ENCODE measurements at regions not wholly inside any gene's neighbourhood (a gene's known extent, or its start where the extent isn't known, plus 50 kb on each side); places are given as distances from the start of the nearest gene placed in this dataset.

GRCh38 chr2:136168720-136169119 lies 50.8 kb upstream of the CXCR4 start:
- in situ Hi-C loops (cut with MboI), result no loop called here
- POLR2A ChIA-PET, result no interaction called here

More at GRCh38 chr2:136168720-136169119, 50.8 kb upstream of the CXCR4 start:
- H2AFZ ChIP-seq (ENCODE audit: low read depth, low read length), result no peak overlapping the region
- no peak overlapping the region for H3K27ac ChIP-seq (ENCODE audit: extremely low read depth, low read depth, low read length)
- DNase-seq (ENCODE audit: extremely low read depth in 1 of 4, low spot score in 3 of 4) (no peak), FAIRE-seq (no peak), ATAC-seq (no peak)
- H4K20me1 ChIP-seq (replicated peaks; ENCODE audit: control insufficient read depth, insufficient read depth, low read length), result 0 out of 2 replicates have a peak, but pooled peaks cover 3% of the 10 kb centered on the region
- no TSS peak for BruUV-seq (replicated peaks)
- no peak overlapping the region for H3K9ac ChIP-seq (ENCODE audit: insufficient read depth in 1 of 2, low read depth in 2 of 2, low read length in 2 of 2)
- H3K36me3 ChIP-seq (ENCODE audit: control insufficient read depth, insufficient read depth, low read length), result no peaks in the 10 kb centered on the region
- H3K4me2 ChIP-seq (ENCODE audit: insufficient read depth, low read length), result no peak overlapping the region
- intact Hi-C loops (cut with micrococcal nuclease), result no loop called here
- no peaks in the 10 kb centered on the region for H3K9me1 ChIP-seq (ENCODE audit: control insufficient read depth, insufficient read depth, low read length)
- TF ChIP-seq SMARCC2 (IDR thresholded peaks at IDR 0.05; ENCODE audit: low read depth) (no peak), ZNF253 (CRISPR knock-in tag; conservative IDR thresholded peaks at IDR 0.05) (no peak), ARID3B (CRISPR knock-in tag; IDR thresholded peaks at IDR 0.05; ENCODE audit: borderline replicate concordance) (no peak), RBM39 (optimal IDR thresholded peaks at IDR 0.05; ENCODE audit: low read depth, low read length) (no peak), NR4A1 (CRISPR knock-in tag; IDR thresholded peaks at IDR 0.05) (no peak), NR4A1 (tag; IDR thresholded peaks at IDR 0.05) (no peak)
- no peaks in the 10 kb centered on the region for H3K79me2 ChIP-seq (ENCODE audit: control insufficient read depth, insufficient read depth, low read length)
- no peak overlapping the region for H3K4me3 ChIP-seq
- no peaks in the 10 kb centered on the region for H3K4me1 ChIP-seq (replicated peaks in 1 of 2; ENCODE audit: control insufficient read depth in 2 of 2, insufficient read depth in 2 of 2, low read length in 2 of 2)
- peaks cover 7 to 14% of the 10 kb centered on the region in 2 experiments; a peak in 3 of 5 replicates for H3K27me3 ChIP-seq (ENCODE audit: control insufficient read depth in 2 of 2, insufficient read depth in 2 of 2, low read length in 2 of 2)
- WGBS (ENCODE audit: insufficient coverage, low coverage, missing lambda C conversion rate), result 4% methylated on average over 5 of the region's 5 CpGs
- CTCF ChIA-PET (ENCODE audit: low intra/inter-chr PET ratio), result no interaction called here
- no peaks in the 10 kb centered on the region for H3K9me3 ChIP-seq (replicated peaks; ENCODE audit: control insufficient read depth, insufficient read depth, low read depth, low read length)
